CD14-positive monocyte (primary cell): ENCODE measurements at regions not wholly inside any gene's neighbourhood (a gene's known extent, or its start where the extent isn't known, plus 50 kb on each side); places are given as distances from the start of the nearest gene placed in this dataset.

Experiments
- DNase-seq, 3 donors: peaks; one replicate each; pipeline ENCODE4 v3.0.0-alpha.2; 2011 to 2022
- H2AFZ ChIP-seq: 2 replicates; pipeline ENCODE4 v1.6.0; 2012; ENCODE audit warnings: mild to moderate bottlenecking, low read depth, low read length, inconsistent platforms; ENCODE audit not compliant: insufficient read depth, poor library complexity, severe bottlenecking
- H3K27ac ChIP-seq, 2 donors: 1 replicate in 1 of 2; 2 replicates in 1 of 2; pipeline ENCODE4 v1.5.1; 2012 to 2013; ENCODE audit warnings: low read length in 2 of 2, control low read depth in 1 of 2, inconsistent platforms in 1 of 2, low read depth in 1 of 2, mild to moderate bottlenecking in 1 of 2
- H3K27me3 ChIP-seq, 2 donors: one replicate each; pipeline versions ENCODE4 v1.6.0 to v1.6.1; 2011 to 2013; ENCODE audit warnings: low read length in 2 of 2; ENCODE audit not compliant: control insufficient read depth in 2 of 2, insufficient read depth in 2 of 2
- H3K36me3 ChIP-seq, 2 donors: replicated peaks in 1 of 2; 1 replicate in 1 of 2; 2 replicates in 1 of 2; pipeline versions ENCODE4 v1.5.1 to v1.6.1; 2012 to 2013; ENCODE audit warnings: low read length in 2 of 2, control low read depth in 1 of 2, inconsistent platforms in 1 of 2, mild to moderate bottlenecking in 1 of 2; ENCODE audit not compliant: insufficient read depth in 2 of 2, control insufficient read depth in 1 of 2
- H3K4me1 ChIP-seq, 2 donors: 1 replicate in 1 of 2; 2 replicates in 1 of 2; pipeline versions ENCODE4 v1.5.1 to v1.6.1; 2012 to 2013; ENCODE audit warnings: low read length in 2 of 2, control low read depth in 1 of 2, inconsistent platforms in 1 of 2, mild to moderate bottlenecking in 1 of 2, moderate library complexity in 1 of 2; ENCODE audit not compliant: insufficient read depth in 2 of 2, control insufficient read depth in 1 of 2
- H3K4me2 ChIP-seq: replicated peaks from 2 replicates; pipeline ENCODE3; 2012; ENCODE audit warnings: low read length, moderate library complexity, mild to moderate bottlenecking; ENCODE audit not compliant: poor library complexity, severe bottlenecking; ENCODE audit errors: extremely low read depth
- H3K4me3 ChIP-seq, 3 experiments: fragments of 200-600 bp in 1 of 3; sonication (generic) in 1 of 3; replicated peaks in 1 of 3; 1 replicate in 2 of 3; 2 replicates in 1 of 3; pipeline ENCODE4 v1.5.1; 2011 to 2013; ENCODE audit warnings: low read length in 3 of 3, mild to moderate bottlenecking in 3 of 3, control low read depth in 2 of 3, low read depth in 2 of 3, inconsistent platforms in 1 of 3, moderate library complexity in 1 of 3
- H3K79me2 ChIP-seq: 2 replicates; pipeline ENCODE4 v1.6.0; 2012; ENCODE audit warnings: mild to moderate bottlenecking, control low read depth, inconsistent platforms, low read length, moderate library complexity; ENCODE audit not compliant: insufficient read depth
- H3K9ac ChIP-seq: 2 replicates; pipeline ENCODE4 v1.6.0; 2017; ENCODE audit warnings: low read length, mild to moderate bottlenecking; ENCODE audit not compliant: insufficient read depth, poor library complexity, severe bottlenecking
- H3K9me3 ChIP-seq, 2 donors: replicated peaks in 1 of 2; 1 replicate in 1 of 2; 2 replicates in 1 of 2; pipeline versions ENCODE4 v1.5.1 to v1.6.1; 2012 to 2013; ENCODE audit warnings: low read length in 2 of 2, control low read depth in 1 of 2; ENCODE audit not compliant: control insufficient read depth in 1 of 2, insufficient read depth in 1 of 2
- H4K20me1 ChIP-seq: 2 replicates; pipeline ENCODE4 v1.6.0; 2012; ENCODE audit warnings: mild to moderate bottlenecking, low read length, control low read depth, moderate library complexity; ENCODE audit not compliant: insufficient read depth
- H3K27ac Mint-ChIP-seq, 7 donors: one replicate each; pipeline ENCODE4 v1.8.0; 2020; ENCODE audit warnings: mild to moderate bottlenecking in 7 of 7, mixed read lengths in 7 of 7, moderate library complexity in 6 of 7, inconsistent platforms in 2 of 7
- H3K27me3 Mint-ChIP-seq, 3 donors: one replicate each; pipeline ENCODE4 v1.8.0; 2021 to 2022; ENCODE audit warnings: low read depth in 3 of 3, mild to moderate bottlenecking in 3 of 3, mixed read lengths in 3 of 3, moderate library complexity in 3 of 3, inconsistent platforms in 1 of 3
- H3K36me3 Mint-ChIP-seq, 2 donors: one replicate each; pipeline ENCODE4 v1.8.0; 2020; ENCODE audit warnings: mixed read lengths in 2 of 2, inconsistent platforms in 1 of 2, mild to moderate bottlenecking in 1 of 2
- H3K4me1 Mint-ChIP-seq: one replicate; pipeline ENCODE4 v1.8.0; 2020; ENCODE audit warnings: mild to moderate bottlenecking, mixed read lengths
- H3K4me3 Mint-ChIP-seq, 2 donors: one replicate each; pipeline ENCODE4 v1.8.0; 2020; ENCODE audit warnings: mild to moderate bottlenecking in 2 of 2, mixed read lengths in 2 of 2, moderate library complexity in 1 of 2
- H3K9me3 Mint-ChIP-seq, 7 donors: one replicate each; pipeline ENCODE4 v1.8.0; 2020 to 2022; ENCODE audit warnings: mixed read lengths in 7 of 7, mild to moderate bottlenecking in 6 of 7, moderate library complexity in 6 of 7, inconsistent platforms in 2 of 7
- WGBS: methylation state at CpG from one replicate; pipeline ENCODE4 v1.1.5; 2013; ENCODE audit warnings: missing lambda C conversion rate; ENCODE audit not compliant: insufficient coverage; 5-methylcytosine and 5-hydroxymethylcytosine counted together
- intact Hi-C, 2 donors: fragments of 100-400 bp; cut with micrococcal nuclease; formaldehyde crosslinking; loops; one replicate each; pipeline versions ENCODE4 v1.15.0 to v1.15.1; 2023
- TF ChIP-seq, protein P1 (sequence below): fragments of 200-600 bp; IDR thresholded peaks from one replicate; pipeline ENCODE4 v1.8.0; 2022; ENCODE audit warnings: antibody characterized with exemption, mild to moderate bottlenecking

GRCh38 chr5:126103050-126103449 is 320.2 kb upstream of the GRAMD2B start:
- TF ChIP-seq, protein P1, sequence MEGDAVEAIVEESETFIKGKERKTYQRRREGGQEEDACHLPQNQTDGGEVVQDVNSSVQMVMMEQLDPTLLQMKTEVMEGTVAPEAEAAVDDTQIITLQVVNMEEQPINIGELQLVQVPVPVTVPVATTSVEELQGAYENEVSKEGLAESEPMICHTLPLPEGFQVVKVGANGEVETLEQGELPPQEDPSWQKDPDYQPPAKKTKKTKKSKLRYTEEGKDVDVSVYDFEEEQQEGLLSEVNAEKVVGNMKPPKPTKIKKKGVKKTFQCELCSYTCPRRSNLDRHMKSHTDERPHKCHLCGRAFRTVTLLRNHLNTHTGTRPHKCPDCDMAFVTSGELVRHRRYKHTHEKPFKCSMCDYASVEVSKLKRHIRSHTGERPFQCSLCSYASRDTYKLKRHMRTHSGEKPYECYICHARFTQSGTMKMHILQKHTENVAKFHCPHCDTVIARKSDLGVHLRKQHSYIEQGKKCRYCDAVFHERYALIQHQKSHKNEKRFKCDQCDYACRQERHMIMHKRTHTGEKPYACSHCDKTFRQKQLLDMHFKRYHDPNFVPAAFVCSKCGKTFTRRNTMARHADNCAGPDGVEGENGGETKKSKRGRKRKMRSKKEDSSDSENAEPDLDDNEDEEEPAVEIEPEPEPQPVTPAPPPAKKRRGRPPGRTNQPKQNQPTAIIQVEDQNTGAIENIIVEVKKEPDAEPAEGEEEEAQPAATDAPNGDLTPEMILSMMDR = no peak
- no peaks in the 10 kb centered on the region for H3K79me2 ChIP-seq
- Mint-ChIP-seq H3K4me1 (no peaks in the 10 kb centered on the region), H3K4me3 (no peak overlapping the region), H3K27me3 (no peaks in the 10 kb centered on the region), H3K27ac (no peak overlapping the region), H3K36me3 (no peaks in the 10 kb centered on the region), H3K9me3 (peaks cover 0 to 9% (median 2%) of the 10 kb centered on the region in 7 donors)
- no peak for DNase-seq
- intact Hi-C loops = no loop called here
- H3K4me1 ChIP-seq = no peaks in the 10 kb centered on the region
- H3K27ac ChIP-seq = no peak overlapping the region
- H3K9me3 ChIP-seq = peaks cover 7 to 19% of the 10 kb centered on the region in 2 donors
- no peak overlapping the region for H2AFZ ChIP-seq
- H4K20me1 ChIP-seq = no peaks in the 10 kb centered on the region
- no peak overlapping the region for H3K9ac ChIP-seq
- H3K36me3 ChIP-seq = no peaks in the 10 kb centered on the region
- no peaks in the 10 kb centered on the region for H3K27me3 ChIP-seq
- no peak overlapping the region for H3K4me2 ChIP-seq
- H3K4me3 ChIP-seq = no peak overlapping the region

- Histone ChIP-seq H3K4me2 (no peak overlapping the region), H3K27ac (no peak overlapping the region), H3K36me3 (no peaks in the 10 kb centered on the region), H3K9me3 (peaks cover 7 to 23% of the 10 kb centered on the region in 2 donors), H2AFZ (no peak overlapping the region), H3K27me3 (no peaks in the 10 kb centered on the region), H3K9ac (no peak overlapping the region), H3K79me2 (no peaks in the 10 kb centered on the region), H4K20me1 (no peaks in the 10 kb centered on the region), H3K4me1 (no peaks in the 10 kb centered on the region), H3K4me3 (no peak overlapping the region)
- H3K4me3 Mint-ChIP-seq = no peak overlapping the region
- H3K9me3 Mint-ChIP-seq = peaks cover 0 to 8% (median 2%) of the 10 kb centered on the region in 7 donors
- H3K27me3 Mint-ChIP-seq = no peaks in the 10 kb centered on the region
- TF ChIP-seq, protein P1 = no peak
- WGBS = no CpG with 5 or more reads among the region's 1 CpG
- H3K36me3 Mint-ChIP-seq = no peaks in the 10 kb centered on the region
- intact Hi-C loops = no loop called here
- DNase-seq = no peak
- H3K4me1 Mint-ChIP-seq = no peaks in the 10 kb centered on the region
- H3K27ac Mint-ChIP-seq = no peak overlapping the region
Observed at GRCh38 chr5:126103868-126104267, 319.3 kb upstream of the GRAMD2B start.
